NCI-H1436 treated with DMSO at 0.1 percent for 48 hours (cell line): ENCODE measurements at regions not wholly inside any gene's neighbourhood (a gene's known extent, or its start where the extent isn't known, plus 50 kb on each side); places are given as distances from the start of the nearest gene placed in this dataset.

Experiments
- DNase-seq: peaks from one replicate; lab custom pipeline; 2025; lab: John Stamatoyannopoulos, UW

- DNase-seq = no peak
These were observed 118.3 kb upstream of the PDE5A start for GRCh38 chr4:119746951-119747350.

- DNase-seq = no peak
These were observed 116.7 kb upstream of the PDE5A start for GRCh38 chr4:119745351-119745750.

- DNase-seq = no peak
These were observed 116.0 kb upstream of the PDE5A start for GRCh38 chr4:119744580-119744979.

- no peak for DNase-seq
These were observed 115.0 kb upstream of the PDE5A start for GRCh38 chr4:119743644-119744043.

- DNase-seq = no peak
These were observed 111.2 kb upstream of the PDE5A start for GRCh38 chr4:119739796-119740195.

GRCh38 chr4:119738901-119739300, 110.3 kb upstream of the PDE5A start:
- DNase-seq = no peak

GRCh38 chr4:119736559-119736958, 108.0 kb upstream of the PDE5A start:
- no peak for DNase-seq

GRCh38 chr4:119735165-119735651, 106.6 kb upstream of the PDE5A start:
- DNase-seq = no peak

- DNase-seq = no peak
These were observed 104.8 kb upstream of the PDE5A start for GRCh38 chr4:119733431-119733830.

GRCh38 chr4:119731778-119732177, 103.2 kb upstream of the PDE5A start:
- no peak for DNase-seq

- DNase-seq = no peak
These were observed 102.6 kb upstream of the PDE5A start for GRCh38 chr4:119731146-119731742.

- DNase-seq = no peak
These were observed 102.0 kb upstream of the PDE5A start for GRCh38 chr4:119730671-119730950.

GRCh38 chr4:119729835-119730670, 101.4 kb upstream of the PDE5A start:
- no peak for DNase-seq

- DNase-seq = no peak
These were observed 100.3 kb upstream of the PDE5A start for GRCh38 chr4:119728692-119729593.

- DNase-seq = no peak
These were observed 99.6 kb upstream of the PDE5A start for GRCh38 chr4:119728185-119728584.

GRCh38 chr4:119726505-119726904, 97.9 kb upstream of the PDE5A start:
- no peak for DNase-seq

- DNase-seq = no peak
These were observed 97.2 kb upstream of the PDE5A start for GRCh38 chr4:119725688-119726330.

GRCh38 chr4:119725011-119725410, 96.4 kb upstream of the PDE5A start:
- DNase-seq = no peak

GRCh38 chr4:119722670-119723069, 94.1 kb upstream of the PDE5A start:
- no peak for DNase-seq

- no peak for DNase-seq
These were observed 93.3 kb upstream of the PDE5A start for GRCh38 chr4:119721878-119722277.

GRCh38 chr4:119715490-119716445, 87.2 kb upstream of the PDE5A start:
- no peak for DNase-seq
